Natural killer cell (primary cell): ENCODE measurements at regions not wholly inside any gene's neighbourhood (a gene's known extent, or its start where the extent isn't known, plus 50 kb on each side); places are given as distances from the start of the nearest gene placed in this dataset.
"Not testable (repeated sequence)": the region's sequence is repeated elsewhere in the genome, so short reads cannot be mapped to it uniquely, and the experiment has no call there.

ENCODE experiments used
- ATAC-seq, 3 donors: fragments of 150-1000 bp in 2 of 3; fragments of 200-7000 bp in 1 of 3; cut with Tn5 transposase; 1 replicate in 1 of 3; 2 replicates in 2 of 3; pipeline ENCODE4 v1.10.0; 2021; ENCODE audit warnings: mild to moderate bottlenecking in 2 of 3, moderate library complexity in 2 of 3
- DNase-seq, 2 donors: peaks; one replicate each; pipeline versions ENCODE4 v3.0.0 to v3.0.0-alpha.2; 2013 to 2021; ENCODE audit warnings: mixed read lengths in 1 of 2
- H3K27ac ChIP-seq: one replicate; pipeline ENCODE4 v1.5.1; 2013; ENCODE audit warnings: mild to moderate bottlenecking, low read length
- H3K27me3 ChIP-seq: one replicate; pipeline ENCODE4 v1.6.1; 2013; ENCODE audit warnings: low read length; ENCODE audit not compliant: control insufficient read depth, insufficient read depth
- H3K36me3 ChIP-seq: one replicate; pipeline ENCODE4 v1.6.1; 2013; ENCODE audit warnings: low read length; ENCODE audit not compliant: control insufficient read depth, insufficient read depth
- H3K4me1 ChIP-seq: one replicate; pipeline ENCODE4 v1.6.1; 2013; ENCODE audit warnings: low read length; ENCODE audit not compliant: control insufficient read depth, insufficient read depth
- H3K4me3 ChIP-seq: one replicate; pipeline ENCODE4 v1.5.1; 2013; ENCODE audit warnings: low read length
- H3K9me3 ChIP-seq: one replicate; pipeline ENCODE4 v1.6.1; 2013; ENCODE audit warnings: low read length; ENCODE audit not compliant: control insufficient read depth, insufficient read depth
- H3K27ac Mint-ChIP-seq, 2 donors: one replicate each; pipeline ENCODE4 v1.8.0; 2022; ENCODE audit warnings: mild to moderate bottlenecking in 2 of 2, mixed read lengths in 2 of 2, moderate library complexity in 1 of 2
- H3K27me3 Mint-ChIP-seq, 2 donors: one replicate each; pipeline ENCODE4 v1.8.0; 2022; ENCODE audit warnings: low read depth in 2 of 2, mixed read lengths in 2 of 2
- H3K36me3 Mint-ChIP-seq: one replicate; pipeline ENCODE4 v1.8.0; 2022; ENCODE audit warnings: mixed read lengths
- H3K4me1 Mint-ChIP-seq, 2 donors: one replicate each; pipeline ENCODE4 v1.8.0; 2022; ENCODE audit warnings: mixed read lengths in 2 of 2
- H3K4me3 Mint-ChIP-seq: one replicate; pipeline ENCODE4 v1.8.0; 2022; ENCODE audit warnings: mild to moderate bottlenecking, moderate library complexity, mixed read lengths
- H3K9me3 Mint-ChIP-seq, 2 donors: one replicate each; pipeline ENCODE4 v1.8.0; 2022; ENCODE audit warnings: mixed read lengths in 2 of 2
- WGBS: methylation state at CpG from one replicate; pipeline ENCODE4 v1.1.7; 2013; ENCODE audit warnings: missing lambda C conversion rate; ENCODE audit not compliant: insufficient coverage; 5-methylcytosine and 5-hydroxymethylcytosine counted together
- intact Hi-C: fragments of 100-400 bp; cut with micrococcal nuclease; formaldehyde crosslinking; loops from one replicate; pipeline ENCODE4 v1.14.2; 2022
- TF ChIP-seq, protein P1 (sequence below): fragments of 200-600 bp; IDR thresholded peaks from one replicate; pipeline ENCODE4 v1.8.0; 2022; ENCODE audit warnings: antibody characterized with exemption

DNA sequence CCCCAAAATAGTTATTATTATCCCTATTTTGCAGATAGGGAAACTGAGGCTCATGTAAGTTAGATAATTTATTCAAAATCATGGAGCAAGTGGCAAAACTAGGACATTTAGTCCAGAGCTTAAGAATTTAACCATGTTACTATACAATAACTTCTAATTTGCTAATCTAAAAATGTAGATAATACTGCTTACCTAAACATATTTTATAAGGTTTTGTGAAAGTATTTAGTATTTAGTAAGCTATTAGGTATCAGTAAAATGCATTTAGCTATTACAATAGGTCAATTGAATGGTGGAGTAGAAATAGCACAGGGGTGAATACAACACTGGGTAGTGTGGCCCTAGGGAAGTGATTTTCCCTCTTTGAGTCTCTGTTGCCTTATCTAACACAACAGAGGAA lies 648.3 kb downstream of the KIF4B start:
- H3K9me3 Mint-ChIP-seq = no peaks in the 10 kb centered on the region
- intact Hi-C loops = no loop called here
- H3K4me3 Mint-ChIP-seq = no peak overlapping the region

GRCh38 chr5:155665361-155665760 lies 651.8 kb downstream of the KIF4B start:
- Histone ChIP-seq H3K27me3 (no peaks in the 10 kb centered on the region), H3K36me3 (no peaks in the 10 kb centered on the region), H3K27ac (no peak overlapping the region), H3K9me3 (no peaks in the 10 kb centered on the region), H3K4me3 (no peak overlapping the region), H3K4me1 (no peaks in the 10 kb centered on the region)
- no peaks in the 10 kb centered on the region for H3K4me1 Mint-ChIP-seq
- DNase-seq (no peak), ATAC-seq (no peak)
- no peak overlapping the region for H3K4me3 Mint-ChIP-seq
- no peaks in the 10 kb centered on the region for H3K9me3 Mint-ChIP-seq
- no peaks in the 10 kb centered on the region for H3K27me3 Mint-ChIP-seq
- H3K27ac Mint-ChIP-seq = no peak overlapping the region
- intact Hi-C loops = no loop called here
- 62% methylated on average over 7 of the region's 7 CpGs for WGBS
- TF ChIP-seq, protein P1, sequence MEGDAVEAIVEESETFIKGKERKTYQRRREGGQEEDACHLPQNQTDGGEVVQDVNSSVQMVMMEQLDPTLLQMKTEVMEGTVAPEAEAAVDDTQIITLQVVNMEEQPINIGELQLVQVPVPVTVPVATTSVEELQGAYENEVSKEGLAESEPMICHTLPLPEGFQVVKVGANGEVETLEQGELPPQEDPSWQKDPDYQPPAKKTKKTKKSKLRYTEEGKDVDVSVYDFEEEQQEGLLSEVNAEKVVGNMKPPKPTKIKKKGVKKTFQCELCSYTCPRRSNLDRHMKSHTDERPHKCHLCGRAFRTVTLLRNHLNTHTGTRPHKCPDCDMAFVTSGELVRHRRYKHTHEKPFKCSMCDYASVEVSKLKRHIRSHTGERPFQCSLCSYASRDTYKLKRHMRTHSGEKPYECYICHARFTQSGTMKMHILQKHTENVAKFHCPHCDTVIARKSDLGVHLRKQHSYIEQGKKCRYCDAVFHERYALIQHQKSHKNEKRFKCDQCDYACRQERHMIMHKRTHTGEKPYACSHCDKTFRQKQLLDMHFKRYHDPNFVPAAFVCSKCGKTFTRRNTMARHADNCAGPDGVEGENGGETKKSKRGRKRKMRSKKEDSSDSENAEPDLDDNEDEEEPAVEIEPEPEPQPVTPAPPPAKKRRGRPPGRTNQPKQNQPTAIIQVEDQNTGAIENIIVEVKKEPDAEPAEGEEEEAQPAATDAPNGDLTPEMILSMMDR = no peak
- no peaks in the 10 kb centered on the region for H3K36me3 Mint-ChIP-seq

More for the DNA sequence above, 648.3 kb downstream of the KIF4B start:
- no peak for ATAC-seq
- no peak overlapping the region for H3K4me3 ChIP-seq
- Mint-ChIP-seq H3K36me3 (no peaks in the 10 kb centered on the region), H3K27ac (no peak overlapping the region), H3K27me3 (no peaks in the 10 kb centered on the region), H3K4me1 (no peaks in the 10 kb centered on the region)
- no peaks in the 10 kb centered on the region for H3K27me3 ChIP-seq
- DNase-seq = no peak
- H3K36me3 ChIP-seq = no peaks in the 10 kb centered on the region
- TF ChIP-seq, protein P1 = no peak
- H3K27ac ChIP-seq = no peak overlapping the region
- H3K4me1 ChIP-seq = no peaks in the 10 kb centered on the region
- H3K9me3 ChIP-seq = no peaks in the 10 kb centered on the region

- H3K36me3 Mint-ChIP-seq, DNase-seq, H3K27ac Mint-ChIP-seq, H3K9me3 ChIP-seq, H3K4me3 ChIP-seq, H3K4me1 ChIP-seq, intact Hi-C loops, H3K4me1 Mint-ChIP-seq, H3K27me3 ChIP-seq, ATAC-seq, H3K36me3 ChIP-seq, H3K27ac ChIP-seq, H3K9me3 Mint-ChIP-seq, H3K4me3 Mint-ChIP-seq, H3K27me3 Mint-ChIP-seq: not testable (repeated sequence)
- 74% methylated on average over 6 of the region's 7 CpGs for WGBS
Observed at GRCh38 chr5:155672001-155672400, 655.0 kb upstream of the SGCD start.

DNA sequence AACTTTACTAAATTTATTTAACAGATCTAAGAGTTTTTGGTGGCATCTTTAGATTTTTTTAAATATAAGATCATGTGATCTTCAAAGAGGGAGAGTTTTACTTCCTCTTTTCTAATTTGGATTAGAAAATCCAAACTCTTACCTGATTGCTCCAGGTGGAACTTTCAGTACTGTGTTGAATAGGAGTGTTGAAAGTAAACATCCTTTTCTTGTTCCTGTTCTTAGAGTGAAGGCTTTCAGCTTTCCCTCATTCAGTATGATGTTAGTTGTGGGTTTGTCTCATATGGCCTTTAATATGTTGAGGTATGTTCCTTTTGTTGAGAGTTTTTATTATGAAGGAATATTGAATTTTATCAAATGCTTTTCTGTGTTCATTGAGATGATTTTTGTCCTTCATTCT lies 650.0 kb upstream of the SGCD start:
- H3K4me3 Mint-ChIP-seq = no peak overlapping the region
- TF ChIP-seq, protein P1 = no peak
- Histone ChIP-seq H3K27me3 (no peaks in the 10 kb centered on the region), H3K4me3 (no peak overlapping the region), H3K9me3 (no peaks in the 10 kb centered on the region), H3K27ac (no peak overlapping the region), H3K4me1 (no peaks in the 10 kb centered on the region), H3K36me3 (no peaks in the 10 kb centered on the region)
- DNase-seq = no peak
- H3K27ac Mint-ChIP-seq = no peak overlapping the region
- peaks cover 3 to 4% of the 10 kb centered on the region in 2 donors for H3K9me3 Mint-ChIP-seq
- H3K4me1 Mint-ChIP-seq = no peaks in the 10 kb centered on the region
- H3K27me3 Mint-ChIP-seq = no peaks in the 10 kb centered on the region
- ATAC-seq = no peak
- intact Hi-C loops = no loop called here
- H3K36me3 Mint-ChIP-seq = no peaks in the 10 kb centered on the region
